ENCODE measurements at regions not wholly inside any gene's neighbourhood (a gene's known extent, or its start where the extent isn't known, plus 50 kb on each side); places are given as distances from the start of the nearest gene placed in this dataset.

DNA sequence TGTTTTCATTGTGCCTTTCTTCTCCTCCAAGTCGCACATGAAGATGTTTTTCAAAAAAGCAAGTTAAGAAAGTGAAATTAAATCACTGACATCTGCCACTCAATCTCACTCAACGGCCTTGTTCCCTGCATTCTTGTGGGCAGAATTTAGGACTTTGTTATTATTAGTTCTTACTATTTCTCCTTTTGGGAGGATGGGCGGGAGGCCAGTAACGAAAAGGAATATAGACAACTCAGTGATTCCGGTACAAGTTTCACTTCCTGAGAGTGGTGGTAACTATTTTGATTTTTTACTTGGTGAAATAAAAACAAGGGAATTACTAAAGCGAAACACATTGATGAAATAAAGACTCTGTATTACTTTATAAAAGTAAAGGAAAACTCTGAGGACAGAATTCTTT lies 231.9 kb upstream of the HABP2 start:
- TF ChIP-seq, protein P1, sequence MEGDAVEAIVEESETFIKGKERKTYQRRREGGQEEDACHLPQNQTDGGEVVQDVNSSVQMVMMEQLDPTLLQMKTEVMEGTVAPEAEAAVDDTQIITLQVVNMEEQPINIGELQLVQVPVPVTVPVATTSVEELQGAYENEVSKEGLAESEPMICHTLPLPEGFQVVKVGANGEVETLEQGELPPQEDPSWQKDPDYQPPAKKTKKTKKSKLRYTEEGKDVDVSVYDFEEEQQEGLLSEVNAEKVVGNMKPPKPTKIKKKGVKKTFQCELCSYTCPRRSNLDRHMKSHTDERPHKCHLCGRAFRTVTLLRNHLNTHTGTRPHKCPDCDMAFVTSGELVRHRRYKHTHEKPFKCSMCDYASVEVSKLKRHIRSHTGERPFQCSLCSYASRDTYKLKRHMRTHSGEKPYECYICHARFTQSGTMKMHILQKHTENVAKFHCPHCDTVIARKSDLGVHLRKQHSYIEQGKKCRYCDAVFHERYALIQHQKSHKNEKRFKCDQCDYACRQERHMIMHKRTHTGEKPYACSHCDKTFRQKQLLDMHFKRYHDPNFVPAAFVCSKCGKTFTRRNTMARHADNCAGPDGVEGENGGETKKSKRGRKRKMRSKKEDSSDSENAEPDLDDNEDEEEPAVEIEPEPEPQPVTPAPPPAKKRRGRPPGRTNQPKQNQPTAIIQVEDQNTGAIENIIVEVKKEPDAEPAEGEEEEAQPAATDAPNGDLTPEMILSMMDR (IDR thresholded peaks at IDR 0.05): no peak
- no peak for TF ChIP-seq POLR2A (IDR thresholded peaks at IDR 0.05)
